Body of pancreas (tissue), 4 donors: ENCODE measurements at regions not wholly inside any gene's neighbourhood (a gene's known extent, or its start where the extent isn't known, plus 50 kb on each side); places are given as distances from the start of the nearest gene placed in this dataset.

Source experiments
- POLR2A ChIP-seq, 3 donors: fragments of 450-650 bp; IDR thresholded peaks; one replicate each; pipeline ENCODE4 v1.6.1; 2016; ENCODE audit warnings: antibody characterized with exemption in 3 of 3, mild to moderate bottlenecking in 2 of 3
- TF ChIP-seq, protein P1 (sequence below), 7 experiments: fragments of 450-650 bp in 4 of 7; fragments of 200-600 bp in 3 of 7; sonication (generic) in 3 of 7; IDR thresholded peaks; one replicate each; pipeline ENCODE4 v1.5.1; 2016 to 2019; ENCODE audit warnings: antibody characterized with exemption in 7 of 7

DNA sequence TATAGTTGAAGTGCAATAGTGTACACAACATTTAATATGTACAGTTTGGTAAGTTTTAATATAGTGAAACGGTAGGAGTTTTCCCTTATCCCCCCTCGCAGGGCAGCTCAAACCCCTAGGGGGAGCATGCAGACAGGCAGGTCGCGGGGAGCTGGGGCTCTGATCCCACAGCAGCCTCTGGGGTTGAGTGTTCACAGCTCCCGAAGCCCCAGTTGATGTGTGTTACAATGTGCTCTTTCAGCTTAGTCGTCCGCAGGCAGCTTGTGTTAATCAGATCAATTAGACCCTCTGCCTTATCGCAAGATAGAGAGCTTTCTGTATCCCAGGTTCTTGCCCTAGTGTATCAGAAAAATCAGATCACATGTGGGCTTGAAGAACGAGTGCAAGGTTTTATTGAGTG lies 143.1 kb upstream of the CHRNA7 start:
- TF ChIP-seq, protein P1, sequence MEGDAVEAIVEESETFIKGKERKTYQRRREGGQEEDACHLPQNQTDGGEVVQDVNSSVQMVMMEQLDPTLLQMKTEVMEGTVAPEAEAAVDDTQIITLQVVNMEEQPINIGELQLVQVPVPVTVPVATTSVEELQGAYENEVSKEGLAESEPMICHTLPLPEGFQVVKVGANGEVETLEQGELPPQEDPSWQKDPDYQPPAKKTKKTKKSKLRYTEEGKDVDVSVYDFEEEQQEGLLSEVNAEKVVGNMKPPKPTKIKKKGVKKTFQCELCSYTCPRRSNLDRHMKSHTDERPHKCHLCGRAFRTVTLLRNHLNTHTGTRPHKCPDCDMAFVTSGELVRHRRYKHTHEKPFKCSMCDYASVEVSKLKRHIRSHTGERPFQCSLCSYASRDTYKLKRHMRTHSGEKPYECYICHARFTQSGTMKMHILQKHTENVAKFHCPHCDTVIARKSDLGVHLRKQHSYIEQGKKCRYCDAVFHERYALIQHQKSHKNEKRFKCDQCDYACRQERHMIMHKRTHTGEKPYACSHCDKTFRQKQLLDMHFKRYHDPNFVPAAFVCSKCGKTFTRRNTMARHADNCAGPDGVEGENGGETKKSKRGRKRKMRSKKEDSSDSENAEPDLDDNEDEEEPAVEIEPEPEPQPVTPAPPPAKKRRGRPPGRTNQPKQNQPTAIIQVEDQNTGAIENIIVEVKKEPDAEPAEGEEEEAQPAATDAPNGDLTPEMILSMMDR (IDR thresholded peaks at IDR 0.05) = no peak
- TF ChIP-seq POLR2A (IDR thresholded peaks at IDR 0.05) = no peak
